Tibial artery (tissue), 4 donors: ENCODE measurements at regions not wholly inside any gene's neighbourhood (a gene's known extent, or its start where the extent isn't known, plus 50 kb on each side); places are given as distances from the start of the nearest gene placed in this dataset.

Source experiments
- DNase-seq, 2 donors: peaks; one replicate each; pipeline ENCODE4 v3.0.0-alpha.2; 2019
- H3K27ac ChIP-seq, 2 donors: fragments of 200-600 bp; sonication (generic) in 1 of 2; 1 replicate in 1 of 2; 2 replicates in 1 of 2; pipeline ENCODE4 v1.5.1; 2018 to 2019; ENCODE audit warnings: mild to moderate bottlenecking in 1 of 2
- H3K27me3 ChIP-seq, 2 donors: fragments of 200-600 bp; sonication (generic) in 1 of 2; one replicate each; pipeline versions ENCODE4 v1.5.1 to v1.6.0; 2016 to 2019
- H3K36me3 ChIP-seq, 3 donors: fragments of 200-600 bp; sonication (generic) in 2 of 3; one replicate each; pipeline ENCODE4 v1.5.1; 2016 to 2019; ENCODE audit warnings: mild to moderate bottlenecking in 2 of 3
- H3K4me1 ChIP-seq, 4 donors: fragments of 200-600 bp; sonication (generic) in 2 of 4; 1 replicate in 3 of 4; 2 replicates in 1 of 4; pipeline ENCODE4 v1.5.1; 2016 to 2019
- H3K4me3 ChIP-seq, 2 donors: fragments of 200-600 bp; sonication (generic) in 1 of 2; 1 replicate in 1 of 2; 2 replicates in 1 of 2; pipeline ENCODE4 v1.5.1; 2018 to 2019; ENCODE audit warnings: mild to moderate bottlenecking in 2 of 2
- H3K9me3 ChIP-seq, 3 donors: fragments of 200-600 bp; sonication (generic) in 1 of 3; one replicate each; pipeline ENCODE4 v1.5.1; 2016 to 2019
- CTCF ChIP-seq, 2 experiments: fragments of 200-600 bp in 1 of 2; fragments of 450-650 bp in 1 of 2; IDR thresholded peaks; one replicate each; pipeline ENCODE4 v1.5.1; 2017 to 2019; ENCODE audit warnings: antibody characterized with exemption in 2 of 2, mild to moderate bottlenecking in 1 of 2, moderate library complexity in 1 of 2
- intact Hi-C: fragments of 100-400 bp; cut with DNase I; formaldehyde crosslinking; loops from one replicate; pipeline ENCODE4 v1.15.0; 2023; ENCODE audit warnings: low total_unique reads

DNA sequence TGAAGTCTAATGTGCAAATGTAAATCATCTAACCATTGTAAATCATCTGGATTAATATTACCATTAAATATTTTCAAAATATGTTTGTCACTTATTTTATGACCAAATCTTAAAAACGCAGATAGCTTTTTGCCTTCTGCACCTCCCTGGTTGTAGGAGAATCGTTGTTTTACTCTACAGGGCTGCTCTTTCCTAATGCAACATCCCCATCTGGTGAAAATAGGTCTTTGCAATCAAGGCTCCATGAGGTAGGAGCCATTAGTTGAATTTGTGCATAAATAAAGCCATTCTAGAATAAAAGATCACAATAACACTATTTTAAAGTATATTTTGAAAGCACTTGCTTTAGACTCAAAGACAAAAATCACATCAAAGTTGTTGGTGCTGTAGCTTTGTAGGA is 535.6 kb upstream of the AGTR1 start:
- TF ChIP-seq CTCF (IDR thresholded peaks at IDR 0.05), result no peak

DNA sequence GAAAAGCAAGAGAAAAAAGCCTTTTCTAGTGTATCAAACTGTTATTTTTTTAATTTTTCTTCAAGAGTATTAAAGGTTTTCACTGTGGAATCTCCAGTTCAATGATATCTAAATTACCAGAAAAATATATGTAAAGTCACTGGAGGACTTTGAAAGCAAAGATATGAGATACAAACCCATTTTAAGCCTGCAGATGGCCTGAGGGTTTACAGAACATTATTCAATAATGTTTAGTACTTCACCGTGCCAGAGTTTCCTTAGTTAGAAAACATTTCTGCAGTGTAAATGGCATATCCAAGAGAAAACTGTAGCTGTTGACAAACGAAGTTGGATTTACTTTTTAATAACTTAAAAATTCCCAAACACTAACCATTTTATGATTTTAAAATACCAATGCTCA is 529.4 kb upstream of the AGTR1 start:
- DNase-seq, result no peak
- intact Hi-C loops, result no loop called here
- no peak overlapping the region for H3K4me3 ChIP-seq
- no peak for TF ChIP-seq CTCF (IDR thresholded peaks at IDR 0.05)
- H3K36me3 ChIP-seq, result no peaks in the 10 kb centered on the region
- H3K4me1 ChIP-seq, result no peaks in the 10 kb centered on the region
- H3K27ac ChIP-seq, result no peak overlapping the region
- no peaks in the 10 kb centered on the region for H3K9me3 ChIP-seq
- no peaks in the 10 kb centered on the region for H3K27me3 ChIP-seq

More for the DNA sequence above, 535.6 kb upstream of the AGTR1 start:
- intact Hi-C loops, result no loop called here
- H3K9me3 ChIP-seq, result no peaks in the 10 kb centered on the region
- H3K27me3 ChIP-seq, result no peaks in the 10 kb centered on the region
- no peaks in the 10 kb centered on the region for H3K4me1 ChIP-seq
- H3K36me3 ChIP-seq, result no peaks in the 10 kb centered on the region
- H3K4me3 ChIP-seq, result no peak overlapping the region
- DNase-seq, result no peak
- H3K27ac ChIP-seq, result no peak overlapping the region

- TF ChIP-seq CTCF (IDR thresholded peaks at IDR 0.05), result no peak
Observed at GRCh38 chr3:148173851-148174250, 523.9 kb upstream of the AGTR1 start.

DNA sequence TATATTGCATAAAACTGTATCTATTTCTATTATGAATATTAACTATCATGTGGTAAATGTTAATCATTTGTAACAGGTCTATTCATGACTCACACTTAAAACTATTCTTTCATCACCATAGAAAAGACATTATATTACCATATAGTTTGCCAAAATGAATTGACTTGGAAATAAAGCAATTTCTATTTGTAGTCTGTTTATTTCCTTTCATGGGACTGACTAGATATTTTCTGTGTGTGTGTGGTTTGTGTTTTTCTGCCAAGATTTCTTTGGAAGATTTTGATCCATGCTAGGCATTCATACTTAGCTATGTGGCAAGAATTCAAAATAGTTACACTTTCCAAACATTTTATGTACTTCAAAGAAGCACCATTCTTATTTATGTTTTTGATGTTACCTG is 522.5 kb upstream of the AGTR1 start:
- Histone ChIP-seq H3K36me3 (no peaks in the 10 kb centered on the region), H3K9me3 (no peaks in the 10 kb centered on the region), H3K4me3 (no peak overlapping the region), H3K4me1 (no peaks in the 10 kb centered on the region), H3K27me3 (no peaks in the 10 kb centered on the region), H3K27ac (no peak overlapping the region)
- DNase-seq, result no peak
- no peak for TF ChIP-seq CTCF (IDR thresholded peaks at IDR 0.05)
- intact Hi-C loops, result no loop called here

More at GRCh38 chr3:148173851-148174250, 523.9 kb upstream of the AGTR1 start:
- H3K4me1 ChIP-seq, result no peaks in the 10 kb centered on the region
- no peak overlapping the region for H3K4me3 ChIP-seq
- H3K36me3 ChIP-seq, result no peaks in the 10 kb centered on the region
- no peak for DNase-seq
- H3K9me3 ChIP-seq, result no peaks in the 10 kb centered on the region
- H3K27me3 ChIP-seq, result no peaks in the 10 kb centered on the region
- intact Hi-C loops, result no loop called here
- H3K27ac ChIP-seq, result no peak overlapping the region

- no peak overlapping the region for H3K4me3 ChIP-seq
- H3K36me3 ChIP-seq, result no peaks in the 10 kb centered on the region
- H3K27me3 ChIP-seq, result no peaks in the 10 kb centered on the region
- H3K9me3 ChIP-seq, result no peaks in the 10 kb centered on the region
- no peaks in the 10 kb centered on the region for H3K4me1 ChIP-seq
- no peak for DNase-seq
- no peak overlapping the region for H3K27ac ChIP-seq
- no peak for TF ChIP-seq CTCF (IDR thresholded peaks at IDR 0.05)
- intact Hi-C loops, result no loop called here
Observed at GRCh38 chr3:148178503-148178902, 519.2 kb upstream of the AGTR1 start.

DNA sequence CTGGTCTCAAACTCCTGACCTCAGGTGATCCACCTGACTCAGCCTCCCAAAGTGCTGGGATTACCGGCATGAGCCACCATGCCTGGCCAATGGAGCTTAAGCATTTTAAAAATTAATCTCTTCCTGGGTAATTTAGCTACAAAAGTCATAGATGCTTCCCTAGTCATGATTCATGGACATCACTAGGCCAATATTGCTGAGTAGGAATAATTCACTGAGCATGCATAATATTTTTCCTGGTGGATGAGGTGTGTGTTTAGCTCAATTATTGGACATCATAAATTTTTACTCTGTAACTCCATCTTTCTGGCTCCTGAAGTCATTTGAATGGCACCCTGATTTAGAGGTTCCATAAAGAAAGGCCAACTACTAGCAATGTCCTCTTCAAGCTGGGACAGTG is 512.9 kb upstream of the AGTR1 start:
- Histone ChIP-seq H3K4me3 (no peak overlapping the region), H3K27ac (no peak overlapping the region), H3K27me3 (no peaks in the 10 kb centered on the region), H3K36me3 (no peaks in the 10 kb centered on the region), H3K4me1 (no peaks in the 10 kb centered on the region), H3K9me3 (no peaks in the 10 kb centered on the region)
- no peak for TF ChIP-seq CTCF (IDR thresholded peaks at IDR 0.05)
- no peak for DNase-seq
- intact Hi-C loops, result no loop called here
